ENCODE measurements at regions not wholly inside any gene's neighbourhood (a gene's known extent, or its start where the extent isn't known, plus 50 kb on each side); places are given as distances from the start of the nearest gene placed in this dataset.

- 68% methylated on average over 9 of the region's 15 CpGs for WGBS (ENCODE audit: insufficient coverage, low coverage, low lambda C conversion rate, missing lambda C conversion rate)
- intact Hi-C loops (cut with DNase I) = no loop called here
Measured at GRCh38 chr15:62740141-62741004, 302.2 kb upstream of the TPM1 start.

GRCh38 chr15:62741106-62741505 lies 301.4 kb upstream of the TPM1 start:
- no peak overlapping the region for H3K27ac ChIP-seq
- no peaks in the 10 kb centered on the region for H3K36me3 ChIP-seq
- TF ChIP-seq POLR2A (IDR thresholded peaks at IDR 0.05) = no peak
- TF ChIP-seq CTCF (IDR thresholded peaks at IDR 0.05) = no peak
- no peaks in the 10 kb centered on the region for H3K9me3 ChIP-seq
- intact Hi-C loops (cut with DNase I) = no loop called here
- 82% methylated on average over 2 of the region's 2 CpGs for WGBS (ENCODE audit: insufficient coverage, low coverage, low lambda C conversion rate, missing lambda C conversion rate)
- peaks cover 0 to 3% (median 0%) of the 10 kb centered on the region in 4 donors for H3K4me1 ChIP-seq
- DNase-seq = no peak
- no peaks in the 10 kb centered on the region for H3K27me3 ChIP-seq
- ATAC-seq = no peak
- no peak overlapping the region for H3K4me3 ChIP-seq

More at GRCh38 chr15:62740141-62741004, 302.2 kb upstream of the TPM1 start:
- H3K27me3 ChIP-seq = no peaks in the 10 kb centered on the region
- H3K4me1 ChIP-seq = peaks cover 0 to 3% (median 0%) of the 10 kb centered on the region in 4 donors
- H3K36me3 ChIP-seq = no peaks in the 10 kb centered on the region
- H3K9me3 ChIP-seq = no peaks in the 10 kb centered on the region
- H3K27ac ChIP-seq = no peak overlapping the region
- ATAC-seq (no peak), DNase-seq (no peak)
- TF ChIP-seq POLR2A (IDR thresholded peaks at IDR 0.05) = no peak
- no peak for TF ChIP-seq CTCF (IDR thresholded peaks at IDR 0.05)
- no peak overlapping the region for H3K4me3 ChIP-seq

DNA sequence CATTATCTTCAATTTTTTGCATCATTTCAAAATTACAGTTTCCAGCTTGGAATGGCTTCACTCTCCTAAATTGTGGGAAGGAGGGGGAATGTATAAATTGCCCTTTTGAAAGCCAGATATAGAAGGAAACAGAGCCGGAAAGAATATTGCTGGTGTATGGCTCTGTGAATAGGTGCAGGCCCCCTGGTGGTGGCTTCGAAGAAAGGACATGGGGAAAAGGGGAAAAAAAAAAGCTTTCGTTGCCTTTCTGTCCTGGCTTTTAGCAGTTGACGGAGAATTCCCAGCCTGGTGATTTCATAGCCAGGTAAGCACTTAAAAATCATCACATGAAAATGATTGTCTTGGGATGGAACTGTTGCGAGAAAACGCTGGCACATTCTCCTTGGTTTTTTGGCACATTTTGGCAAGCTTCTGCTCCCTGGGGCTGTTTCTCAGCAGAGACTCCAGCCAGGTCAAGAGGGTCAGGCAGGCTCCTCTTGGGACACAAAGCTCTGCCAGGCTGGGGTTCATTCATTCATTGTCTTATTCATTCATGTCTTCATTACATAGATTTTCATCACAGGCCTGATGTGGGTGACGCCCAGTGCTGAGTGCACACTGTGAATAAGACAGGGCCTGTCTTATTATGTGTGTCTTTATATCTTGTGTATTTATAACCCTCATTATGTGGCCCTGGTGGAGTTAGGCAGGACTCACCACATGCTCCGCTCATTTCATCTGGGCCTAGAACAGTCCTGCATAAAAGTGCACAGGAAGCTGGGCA lies 300.0 kb upstream of the TPM1 start:
- 15% methylated on average over 7 of the region's 8 CpGs for WGBS (ENCODE audit: insufficient coverage, low coverage, low lambda C conversion rate, missing lambda C conversion rate)
- no peaks in the 10 kb centered on the region for H3K36me3 ChIP-seq
- no peaks in the 10 kb centered on the region for H3K27me3 ChIP-seq
- no peaks in the 10 kb centered on the region for H3K9me3 ChIP-seq
- ATAC-seq (peak; percentile 81 to 92 (median 89)), DNase-seq (peak in 2 of 3 donors; percentile 49 to 52)
- no peak for TF ChIP-seq POLR2A (IDR thresholded peaks at IDR 0.05)
- peak; percentile 61 to 88 (median 86) for TF ChIP-seq CTCF (IDR thresholded peaks at IDR 0.05)
- intact Hi-C loops (cut with DNase I) = no loop called here
- H3K4me1 ChIP-seq = peaks cover 0 to 3% (median 0%) of the 10 kb centered on the region in 4 donors
- H3K27ac ChIP-seq = no peak overlapping the region
- H3K4me3 ChIP-seq = no peak overlapping the region

- no peaks in the 10 kb centered on the region for H3K9me3 ChIP-seq
- no peak overlapping the region for H3K27ac ChIP-seq
- ATAC-seq = no peak
- peaks cover 0 to 6% (median 0%) of the 10 kb centered on the region in 4 donors for H3K4me1 ChIP-seq
- TF ChIP-seq POLR2A (IDR thresholded peaks at IDR 0.05) (no peak), CTCF (IDR thresholded peaks at IDR 0.05) (no peak)
- H3K4me3 ChIP-seq = no peak overlapping the region
- intact Hi-C loops (cut with DNase I) = no loop called here
- H3K27me3 ChIP-seq = no peaks in the 10 kb centered on the region
- 75% methylated on average over 8 of the region's 8 CpGs for WGBS (ENCODE audit: insufficient coverage, low coverage, low lambda C conversion rate, missing lambda C conversion rate)
- no peak for DNase-seq
- H3K36me3 ChIP-seq = no peaks in the 10 kb centered on the region
Measured at GRCh38 chr15:62745621-62746225, 296.8 kb upstream of the TPM1 start.
